ENCODE measurements at regions not wholly inside any gene's neighbourhood (a gene's known extent, or its start where the extent isn't known, plus 50 kb on each side); places are given as distances from the start of the nearest gene placed in this dataset.

DNA sequence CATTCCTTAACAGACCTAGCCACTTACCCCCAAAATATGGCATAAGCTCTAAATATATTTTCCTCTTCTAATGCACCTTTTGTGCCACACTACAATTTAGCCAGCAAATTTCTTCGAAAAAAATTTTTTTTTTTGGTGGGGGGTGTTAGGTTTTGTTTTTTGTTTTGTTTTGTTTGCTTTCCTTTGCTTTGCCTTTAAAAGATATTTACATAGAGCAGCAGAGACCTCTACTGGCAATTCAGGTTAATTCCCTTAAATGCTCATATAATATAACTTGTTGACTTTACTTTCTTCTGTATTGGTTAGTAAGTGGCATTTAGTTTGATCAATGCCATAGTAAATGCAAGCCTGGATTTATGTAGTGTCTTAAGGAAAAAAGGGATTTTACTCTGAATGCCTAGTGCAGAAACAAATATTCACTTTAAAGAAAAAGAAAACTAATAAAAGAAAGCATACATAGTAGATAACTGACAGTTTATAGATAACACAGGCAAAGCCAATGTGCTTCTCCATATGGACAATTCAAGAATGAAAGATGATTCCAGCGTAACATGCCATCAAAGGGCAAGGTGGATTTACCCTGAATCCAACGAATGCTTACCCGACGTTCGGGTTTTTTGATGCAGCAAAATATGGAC is 1250.6 kb downstream of the GATA3 start:
- 61 to 74% (median 67%) methylated on average over 6 of the region's 6 CpGs for WGBS, 3 donors
- Histone ChIP-seq H3K36me3 (no peaks in the 10 kb centered on the region), H3K27me3 (no peaks in the 10 kb centered on the region), H3K27ac (no peak overlapping the region), H3K4me1 (ENCODE audit: insufficient read depth) (no peaks in the 10 kb centered on the region), H3K4me3 (no peak overlapping the region), H3K9me3 (no peaks in the 10 kb centered on the region)
- intact Hi-C loops (cut with DNase I) = no loop called here
- TF ChIP-seq POLR2A (IDR thresholded peaks at IDR 0.05) (no peak), EP300 (IDR thresholded peaks at IDR 0.05) (no peak)
- TF ChIP-seq, protein P1, sequence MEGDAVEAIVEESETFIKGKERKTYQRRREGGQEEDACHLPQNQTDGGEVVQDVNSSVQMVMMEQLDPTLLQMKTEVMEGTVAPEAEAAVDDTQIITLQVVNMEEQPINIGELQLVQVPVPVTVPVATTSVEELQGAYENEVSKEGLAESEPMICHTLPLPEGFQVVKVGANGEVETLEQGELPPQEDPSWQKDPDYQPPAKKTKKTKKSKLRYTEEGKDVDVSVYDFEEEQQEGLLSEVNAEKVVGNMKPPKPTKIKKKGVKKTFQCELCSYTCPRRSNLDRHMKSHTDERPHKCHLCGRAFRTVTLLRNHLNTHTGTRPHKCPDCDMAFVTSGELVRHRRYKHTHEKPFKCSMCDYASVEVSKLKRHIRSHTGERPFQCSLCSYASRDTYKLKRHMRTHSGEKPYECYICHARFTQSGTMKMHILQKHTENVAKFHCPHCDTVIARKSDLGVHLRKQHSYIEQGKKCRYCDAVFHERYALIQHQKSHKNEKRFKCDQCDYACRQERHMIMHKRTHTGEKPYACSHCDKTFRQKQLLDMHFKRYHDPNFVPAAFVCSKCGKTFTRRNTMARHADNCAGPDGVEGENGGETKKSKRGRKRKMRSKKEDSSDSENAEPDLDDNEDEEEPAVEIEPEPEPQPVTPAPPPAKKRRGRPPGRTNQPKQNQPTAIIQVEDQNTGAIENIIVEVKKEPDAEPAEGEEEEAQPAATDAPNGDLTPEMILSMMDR (IDR thresholded peaks at IDR 0.05) = no peak
- DNase-seq = no peak

DNA sequence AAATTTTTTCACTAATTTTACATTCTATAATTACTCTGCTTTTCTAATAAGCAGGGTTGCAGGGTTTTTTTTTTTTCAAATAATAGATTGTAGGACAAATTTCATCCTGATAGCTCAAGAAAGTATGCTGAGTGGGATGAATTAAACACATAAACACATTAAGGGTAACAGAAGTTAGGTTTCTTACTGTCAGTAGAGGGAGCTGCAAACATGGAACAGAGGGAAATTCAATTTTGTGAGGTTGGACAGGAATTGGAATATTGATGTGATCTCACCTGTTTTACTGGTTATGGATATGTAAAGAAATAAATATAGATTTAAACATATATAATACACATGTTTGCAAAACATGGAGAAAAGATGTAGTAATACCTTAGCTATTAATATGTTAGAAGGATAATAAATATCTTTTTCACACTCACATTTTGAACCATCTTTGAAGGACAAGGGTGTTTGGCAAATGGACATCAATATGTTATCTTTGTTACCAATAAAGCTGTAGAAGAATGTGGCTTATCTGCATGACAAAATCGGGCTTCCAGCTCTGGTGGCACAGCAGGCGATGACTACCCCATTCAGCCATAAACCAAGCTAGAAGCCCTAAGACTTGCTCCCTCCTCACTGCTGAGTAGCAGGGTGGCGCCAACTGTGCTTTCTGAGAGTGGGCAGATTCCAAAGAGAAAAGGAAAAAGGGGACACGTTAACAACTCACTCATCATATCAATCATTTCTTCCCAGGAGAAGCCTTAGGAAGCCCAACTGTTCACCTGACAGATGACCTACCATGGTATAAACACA is 1257.4 kb downstream of the GATA3 start:
- no peak overlapping the region for H3K27ac ChIP-seq
- no peaks in the 10 kb centered on the region for H3K4me1 ChIP-seq (ENCODE audit: insufficient read depth)
- no peaks in the 10 kb centered on the region for H3K9me3 ChIP-seq
- no peaks in the 10 kb centered on the region for H3K36me3 ChIP-seq
- intact Hi-C loops (cut with DNase I) = no loop called here
- WGBS, 3 donors = 56 to 64% (median 62%) methylated on average over 4 of the region's 4 CpGs
- H3K4me3 ChIP-seq = no peak overlapping the region
- DNase-seq = no peak
- TF ChIP-seq EP300 (IDR thresholded peaks at IDR 0.05) (no peak), POLR2A (IDR thresholded peaks at IDR 0.05) (no peak)
- TF ChIP-seq, protein P1 (IDR thresholded peaks at IDR 0.05) = no peak
- H3K27me3 ChIP-seq = no peaks in the 10 kb centered on the region

DNA sequence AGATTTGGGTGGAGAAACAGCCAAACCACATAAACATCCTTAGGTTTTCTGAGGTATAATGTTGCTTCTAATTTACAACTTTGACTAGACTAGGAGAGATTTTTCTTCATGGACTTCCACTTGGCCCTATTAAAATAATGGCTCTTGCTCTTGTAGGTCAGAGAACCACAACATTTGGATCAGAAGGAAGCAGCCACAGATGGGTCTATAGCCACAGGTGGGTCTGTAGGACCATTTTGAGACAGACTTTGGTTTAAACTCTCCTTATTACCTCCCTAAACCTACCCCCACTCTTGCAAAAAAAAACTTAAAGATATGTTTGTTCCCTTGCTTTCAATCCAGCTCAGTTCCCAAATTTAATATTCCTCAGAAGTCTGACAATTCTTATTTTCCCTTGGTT is 1260.8 kb downstream of the GATA3 start:
- Histone ChIP-seq H3K36me3 (no peaks in the 10 kb centered on the region), H3K4me1 (ENCODE audit: insufficient read depth) (no peaks in the 10 kb centered on the region), H3K4me3 (no peak overlapping the region), H3K27me3 (no peaks in the 10 kb centered on the region), H3K27ac (no peak overlapping the region), H3K9me3 (no peaks in the 10 kb centered on the region)
- no peak for TF ChIP-seq EP300 (IDR thresholded peaks at IDR 0.05)
- TF ChIP-seq POLR2A (IDR thresholded peaks at IDR 0.05) = no peak
- TF ChIP-seq, protein P1 (IDR thresholded peaks at IDR 0.05) = no peak
- DNase-seq = no peak
- intact Hi-C loops (cut with DNase I) = no loop called here

GRCh38 chr10:9331583-9332008 is 1277.1 kb downstream of the GATA3 start:
- no peak for DNase-seq
- Histone ChIP-seq H3K27me3 (no peaks in the 10 kb centered on the region), H3K4me3 (no peak overlapping the region), H3K9me3 (no peaks in the 10 kb centered on the region), H3K36me3 (no peaks in the 10 kb centered on the region), H3K27ac (no peak overlapping the region), H3K4me1 (ENCODE audit: insufficient read depth) (no peaks in the 10 kb centered on the region)
- WGBS, 3 donors = 5 to 10% (median 5%) methylated on average over 3 of the region's 3 CpGs
- intact Hi-C loops (cut with DNase I) = no loop called here
- TF ChIP-seq, protein P1 (IDR thresholded peaks at IDR 0.05) = peak in 2 of 3 donors; percentile 47 to 69
- no peak for TF ChIP-seq EP300 (IDR thresholded peaks at IDR 0.05)
